K562 (cell line): ENCODE measurements at regions not wholly inside any gene's neighbourhood (a gene's known extent, or its start where the extent isn't known, plus 50 kb on each side); places are given as distances from the start of the nearest gene placed in this dataset.

Source experiments
- HOXB6 ChIP-seq: fragments of 250-450 bp; sonication (Bioruptor Pico); IDR thresholded peaks from 2 replicates; pipeline ENCODE4 v1.5.1; 2022; ENCODE audit warnings: mild to moderate bottlenecking, borderline replicate concordance
- JUN ChIP-seq, 2 experiments: sonication (generic) in 1 of 2; formaldehyde crosslinking in 1 of 2; IDR thresholded peaks; 2 replicates each; pipeline versions ENCODE4 v1.6.1 to v1.8.0; 2012 to 2022; ENCODE audit warnings: borderline replicate concordance in 2 of 2, mild to moderate bottlenecking in 2 of 2, improper control_type of control experiment in 1 of 2, low read depth in 1 of 2, low read length in 1 of 2, missing genetic modification reagents in 1 of 2
- POLR2A ChIP-seq: fragments of 450-650 bp; conservative IDR thresholded peaks from 2 replicates; pipeline ENCODE4 v1.6.1; 2016
- SP1 ChIP-seq: sonication (generic); formaldehyde crosslinking; IDR thresholded peaks from 2 replicates; pipeline ENCODE4 v1.8.1; 2022; ENCODE audit warnings: mild to moderate bottlenecking, missing genetic modification reagents
- TAF1 ChIP-seq: IDR thresholded peaks from 2 replicates; pipeline ENCODE4 v1.6.1; 2011; ENCODE audit warnings: mild to moderate bottlenecking, low read length, moderate library complexity; ENCODE audit not compliant: insufficient read depth, control insufficient read depth, severe bottlenecking; ENCODE audit errors: extremely low read depth
- ZNF561 ChIP-seq: fragments of 450-650 bp; formaldehyde crosslinking; conservative IDR thresholded peaks from 2 replicates; pipeline ENCODE4 v1.4.0; 2020; ENCODE audit warnings: mild to moderate bottlenecking, moderate library complexity
- TF ChIP-seq, protein P1 (sequence below), 3 experiments: IDR thresholded peaks in 2 of 3; conservative IDR thresholded peaks in 1 of 3; 2 replicates each; pipeline ENCODE4 v1.5.1; 2011 to 2012; ENCODE audit warnings: low read length in 3 of 3, mild to moderate bottlenecking in 3 of 3, control low read depth in 2 of 3, improper control_type of control experiment in 1 of 3, inconsistent platforms in 1 of 3, low read depth in 1 of 3, mixed read lengths in 1 of 3, moderate library complexity in 1 of 3; ENCODE audit not compliant: insufficient read depth in 2 of 3
- TF ChIP-seq, protein P2 (sequence below), 2 experiments: fragments of 450-650 bp; IDR thresholded peaks; 2 replicates each; pipeline ENCODE4 v1.6.1; 2016

DNA sequence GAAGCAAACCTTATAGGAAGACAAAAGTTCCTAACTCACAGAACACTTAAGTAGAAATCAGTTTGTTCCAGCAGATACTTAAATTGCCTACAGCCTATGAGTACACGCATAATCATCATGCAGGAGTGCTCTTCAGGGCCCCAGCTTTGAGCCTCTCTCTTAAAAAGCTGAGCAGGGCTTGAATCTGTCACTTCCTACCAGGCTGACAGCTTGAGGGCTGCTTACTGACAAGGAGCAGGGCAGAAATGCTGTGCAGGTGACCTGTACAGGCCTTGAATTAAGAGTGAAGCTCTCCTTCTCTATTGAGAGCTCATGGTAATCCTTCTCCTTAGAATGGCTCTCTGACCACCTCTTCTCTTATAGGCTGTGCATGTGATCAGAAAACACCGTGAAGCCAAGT lies 66.5 kb upstream of the MAST4 start:
- TF ChIP-seq, protein P1, sequence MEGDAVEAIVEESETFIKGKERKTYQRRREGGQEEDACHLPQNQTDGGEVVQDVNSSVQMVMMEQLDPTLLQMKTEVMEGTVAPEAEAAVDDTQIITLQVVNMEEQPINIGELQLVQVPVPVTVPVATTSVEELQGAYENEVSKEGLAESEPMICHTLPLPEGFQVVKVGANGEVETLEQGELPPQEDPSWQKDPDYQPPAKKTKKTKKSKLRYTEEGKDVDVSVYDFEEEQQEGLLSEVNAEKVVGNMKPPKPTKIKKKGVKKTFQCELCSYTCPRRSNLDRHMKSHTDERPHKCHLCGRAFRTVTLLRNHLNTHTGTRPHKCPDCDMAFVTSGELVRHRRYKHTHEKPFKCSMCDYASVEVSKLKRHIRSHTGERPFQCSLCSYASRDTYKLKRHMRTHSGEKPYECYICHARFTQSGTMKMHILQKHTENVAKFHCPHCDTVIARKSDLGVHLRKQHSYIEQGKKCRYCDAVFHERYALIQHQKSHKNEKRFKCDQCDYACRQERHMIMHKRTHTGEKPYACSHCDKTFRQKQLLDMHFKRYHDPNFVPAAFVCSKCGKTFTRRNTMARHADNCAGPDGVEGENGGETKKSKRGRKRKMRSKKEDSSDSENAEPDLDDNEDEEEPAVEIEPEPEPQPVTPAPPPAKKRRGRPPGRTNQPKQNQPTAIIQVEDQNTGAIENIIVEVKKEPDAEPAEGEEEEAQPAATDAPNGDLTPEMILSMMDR (IDR thresholded peaks at IDR 0.05 in 2 of 3, conservative IDR thresholded peaks at IDR 0.05 in 1 of 3; ENCODE audit: insufficient read depth in 2 of 3, low read depth in 1 of 3, low read length in 3 of 3): no peak
- no peak for TF ChIP-seq JUN (IDR thresholded peaks at IDR 0.05; ENCODE audit: borderline replicate concordance, low read depth, low read length)
- no peak for TF ChIP-seq JUN (CRISPR knock-in tag; IDR thresholded peaks at IDR 0.05; ENCODE audit: borderline replicate concordance)
- TF ChIP-seq ZNF561 (CRISPR knock-in tag): no peak
- TF ChIP-seq SP1 (CRISPR knock-in tag): no peak
- no peak for TF ChIP-seq POLR2A
- TF ChIP-seq, protein P2, sequence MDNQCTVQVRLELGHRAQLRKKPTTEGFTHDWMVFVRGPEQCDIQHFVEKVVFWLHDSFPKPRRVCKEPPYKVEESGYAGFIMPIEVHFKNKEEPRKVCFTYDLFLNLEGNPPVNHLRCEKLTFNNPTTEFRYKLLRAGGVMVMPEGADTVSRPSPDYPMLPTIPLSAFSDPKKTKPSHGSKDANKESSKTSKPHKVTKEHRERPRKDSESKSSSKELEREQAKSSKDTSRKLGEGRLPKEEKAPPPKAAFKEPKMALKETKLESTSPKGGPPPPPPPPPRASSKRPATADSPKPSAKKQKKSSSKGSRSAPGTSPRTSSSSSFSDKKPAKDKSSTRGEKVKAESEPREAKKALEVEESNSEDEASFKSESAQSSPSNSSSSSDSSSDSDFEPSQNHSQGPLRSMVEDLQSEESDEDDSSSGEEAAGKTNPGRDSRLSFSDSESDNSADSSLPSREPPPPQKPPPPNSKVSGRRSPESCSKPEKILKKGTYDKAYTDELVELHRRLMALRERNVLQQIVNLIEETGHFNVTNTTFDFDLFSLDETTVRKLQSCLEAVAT (IDR thresholded peaks at IDR 0.05): no peak
- no peak for TF ChIP-seq TAF1
- TF ChIP-seq HOXB6: no peak
